GM12872 (cell line): ENCODE measurements at regions not wholly inside any gene's neighbourhood (a gene's known extent, or its start where the extent isn't known, plus 50 kb on each side); places are given as distances from the start of the nearest gene placed in this dataset.

ENCODE experiments used
- CTCF ChIP-seq: IDR thresholded peaks from 3 replicates; pipeline ENCODE4 v1.5.1; 2011; ENCODE audit warnings: low read depth, mild to moderate bottlenecking, low read length, moderate library complexity; ENCODE audit not compliant: insufficient read depth

GRCh38 chr5:84885485-84886258, 501.0 kb upstream of the EDIL3 start:
- TF ChIP-seq CTCF: no peak

- TF ChIP-seq CTCF: no peak
Measured at GRCh38 chr5:84881737-84882136, 497.1 kb upstream of the EDIL3 start.

- TF ChIP-seq CTCF: no peak
Measured at GRCh38 chr5:84874196-84874595, 489.5 kb upstream of the EDIL3 start.

- TF ChIP-seq CTCF: no peak
Measured at GRCh38 chr5:84872768-84873167, 488.1 kb upstream of the EDIL3 start.

GRCh38 chr5:84870369-84870768, 485.7 kb upstream of the EDIL3 start:
- no peak for TF ChIP-seq CTCF

- no peak for TF ChIP-seq CTCF
Measured at GRCh38 chr5:84869675-84870074, 485.0 kb upstream of the EDIL3 start.

GRCh38 chr5:84863020-84863419, 478.3 kb upstream of the EDIL3 start:
- TF ChIP-seq CTCF: no peak
